ENCODE measurements at regions not wholly inside any gene's neighbourhood (a gene's known extent, or its start where the extent isn't known, plus 50 kb on each side); places are given as distances from the start of the nearest gene placed in this dataset.

GRCh38 chr2:215699700-215700538 lies 264.1 kb upstream of the FN1 start:
- no peak for TF ChIP-seq SIN3A (IDR thresholded peaks at IDR 0.05; ENCODE audit: borderline replicate concordance, insufficient read depth, low read depth, low read length)
- TF ChIP-seq, protein P1, sequence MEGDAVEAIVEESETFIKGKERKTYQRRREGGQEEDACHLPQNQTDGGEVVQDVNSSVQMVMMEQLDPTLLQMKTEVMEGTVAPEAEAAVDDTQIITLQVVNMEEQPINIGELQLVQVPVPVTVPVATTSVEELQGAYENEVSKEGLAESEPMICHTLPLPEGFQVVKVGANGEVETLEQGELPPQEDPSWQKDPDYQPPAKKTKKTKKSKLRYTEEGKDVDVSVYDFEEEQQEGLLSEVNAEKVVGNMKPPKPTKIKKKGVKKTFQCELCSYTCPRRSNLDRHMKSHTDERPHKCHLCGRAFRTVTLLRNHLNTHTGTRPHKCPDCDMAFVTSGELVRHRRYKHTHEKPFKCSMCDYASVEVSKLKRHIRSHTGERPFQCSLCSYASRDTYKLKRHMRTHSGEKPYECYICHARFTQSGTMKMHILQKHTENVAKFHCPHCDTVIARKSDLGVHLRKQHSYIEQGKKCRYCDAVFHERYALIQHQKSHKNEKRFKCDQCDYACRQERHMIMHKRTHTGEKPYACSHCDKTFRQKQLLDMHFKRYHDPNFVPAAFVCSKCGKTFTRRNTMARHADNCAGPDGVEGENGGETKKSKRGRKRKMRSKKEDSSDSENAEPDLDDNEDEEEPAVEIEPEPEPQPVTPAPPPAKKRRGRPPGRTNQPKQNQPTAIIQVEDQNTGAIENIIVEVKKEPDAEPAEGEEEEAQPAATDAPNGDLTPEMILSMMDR (IDR thresholded peaks at IDR 0.05) = no peak
